ENCODE measurements at regions not wholly inside any gene's neighbourhood (a gene's known extent, or its start where the extent isn't known, plus 50 kb on each side); places are given as distances from the start of the nearest gene placed in this dataset.

GRCh38 chr11:119846374-119846773, 117.4 kb upstream of the NECTIN1 start:
- DNase-seq: no peak

- no peak for DNase-seq
These were observed 116.8 kb upstream of the NECTIN1 start for GRCh38 chr11:119845756-119846155.

- DNase-seq: no peak
These were observed 116.3 kb upstream of the NECTIN1 start for GRCh38 chr11:119845305-119845704.

GRCh38 chr11:119844808-119845207, 115.8 kb upstream of the NECTIN1 start:
- DNase-seq: no peak

- no peak for DNase-seq
These were observed 114.9 kb upstream of the NECTIN1 start for GRCh38 chr11:119843877-119844276.

- no peak for DNase-seq
These were observed 113.7 kb upstream of the NECTIN1 start for GRCh38 chr11:119842731-119843130.

- DNase-seq: no peak
These were observed 110.6 kb upstream of the NECTIN1 start for GRCh38 chr11:119839476-119840133.

- no peak for DNase-seq
These were observed 106.8 kb upstream of the NECTIN1 start for GRCh38 chr11:119835753-119836152.

- DNase-seq: no peak
These were observed 103.4 kb upstream of the NECTIN1 start for GRCh38 chr11:119832202-119832935.

- DNase-seq: no peak
These were observed 102.0 kb upstream of the NECTIN1 start for GRCh38 chr11:119831011-119831410.

- DNase-seq: no peak
These were observed 101.4 kb upstream of the NECTIN1 start for GRCh38 chr11:119830400-119830799.

GRCh38 chr11:119829402-119829801, 100.4 kb upstream of the NECTIN1 start:
- no peak for DNase-seq

- DNase-seq: no peak
These were observed 99.8 kb upstream of the NECTIN1 start for GRCh38 chr11:119828819-119829218.

GRCh38 chr11:119828006-119828405, 99.0 kb upstream of the NECTIN1 start:
- DNase-seq: no peak

GRCh38 chr11:119827113-119827512, 98.1 kb upstream of the NECTIN1 start:
- DNase-seq: no peak

GRCh38 chr11:119823077-119823476, 94.1 kb upstream of the NECTIN1 start:
- no peak for DNase-seq

GRCh38 chr11:119816660-119817059, 87.7 kb upstream of the NECTIN1 start:
- no peak for DNase-seq

GRCh38 chr11:119814766-119815165, 85.8 kb upstream of the NECTIN1 start:
- DNase-seq: no peak

- no peak for DNase-seq
These were observed 81.7 kb upstream of the NECTIN1 start for GRCh38 chr11:119810478-119811232.

GRCh38 chr11:119809346-119809745, 80.3 kb upstream of the NECTIN1 start:
- no peak for DNase-seq

GRCh38 chr11:119808407-119809185, 79.6 kb upstream of the NECTIN1 start:
- DNase-seq: no peak

GRCh38 chr11:119807841-119808240, 78.8 kb upstream of the NECTIN1 start:
- DNase-seq: no peak

- no peak for DNase-seq
These were observed 78.4 kb upstream of the NECTIN1 start for GRCh38 chr11:119807402-119807801.
